Heart left ventricle (tissue), 13 donors: ENCODE measurements at regions not wholly inside any gene's neighbourhood (a gene's known extent, or its start where the extent isn't known, plus 50 kb on each side); places are given as distances from the start of the nearest gene placed in this dataset.
"Not testable (repeated sequence)": the region's sequence is repeated elsewhere in the genome, so short reads cannot be mapped to it uniquely, and the experiment has no call there.

Experiments used
- POLR2A ChIP-seq, 2 donors: fragments of 450-650 bp; IDR thresholded peaks; one replicate each; pipeline ENCODE4 v1.6.1; 2017; ENCODE audit warnings: antibody characterized with exemption in 2 of 2, mild to moderate bottlenecking in 2 of 2, moderate library complexity in 2 of 2
- TF ChIP-seq, protein P1 (sequence below), 12 donors: fragments of 200-600 bp; sonication (generic) in 4 of 12; IDR thresholded peaks; one replicate each; pipeline versions ENCODE4 v1.5.0 to v1.8.0; 2018 to 2022; ENCODE audit warnings: antibody characterized with exemption in 12 of 12, mild to moderate bottlenecking in 5 of 12
- donor health status: ischemic (EF 13 %, LVEDD 7.1; RV severe dilation, severe dysfunction).
- donor health status: DM: no; HTN: yes; CAD: no.
- donor health status: DM: no; HTN: no; CAD: no.
- donor health status: ischemic (EF 25% LVEDD 6.9; RV normal size, moderate dysfunction).
- donor health status: ischemic (EF 25% LVEDD 5.7; RV mildly dilated, moderate dysfunction).
- donor health status: ischemic (EF 35%, LVEDD 5.7; RV mildly dilated, moderate dysfunction).
- donor health status: nonischemic (EF 11% LVEDD 7.7; RV severe dilation, severe dysfunction).
- donor health status: DM: yes; HTN: yes; CAD: no.
- donor health status: PGD.
- donor health status: ischemic (EF 29% LVEDD 5.4; RV normal size, mild dysfunction).
- donor health status: nonischemic (EF 23%, LVEDD 6.1; RV moderate dilation, normal function).

GRCh38 chr21:28011970-28012369 lies 980.7 kb downstream of the LTN1 start:
- TF ChIP-seq POLR2A (IDR thresholded peaks at IDR 0.05) = not testable (repeated sequence)
- TF ChIP-seq, protein P1, sequence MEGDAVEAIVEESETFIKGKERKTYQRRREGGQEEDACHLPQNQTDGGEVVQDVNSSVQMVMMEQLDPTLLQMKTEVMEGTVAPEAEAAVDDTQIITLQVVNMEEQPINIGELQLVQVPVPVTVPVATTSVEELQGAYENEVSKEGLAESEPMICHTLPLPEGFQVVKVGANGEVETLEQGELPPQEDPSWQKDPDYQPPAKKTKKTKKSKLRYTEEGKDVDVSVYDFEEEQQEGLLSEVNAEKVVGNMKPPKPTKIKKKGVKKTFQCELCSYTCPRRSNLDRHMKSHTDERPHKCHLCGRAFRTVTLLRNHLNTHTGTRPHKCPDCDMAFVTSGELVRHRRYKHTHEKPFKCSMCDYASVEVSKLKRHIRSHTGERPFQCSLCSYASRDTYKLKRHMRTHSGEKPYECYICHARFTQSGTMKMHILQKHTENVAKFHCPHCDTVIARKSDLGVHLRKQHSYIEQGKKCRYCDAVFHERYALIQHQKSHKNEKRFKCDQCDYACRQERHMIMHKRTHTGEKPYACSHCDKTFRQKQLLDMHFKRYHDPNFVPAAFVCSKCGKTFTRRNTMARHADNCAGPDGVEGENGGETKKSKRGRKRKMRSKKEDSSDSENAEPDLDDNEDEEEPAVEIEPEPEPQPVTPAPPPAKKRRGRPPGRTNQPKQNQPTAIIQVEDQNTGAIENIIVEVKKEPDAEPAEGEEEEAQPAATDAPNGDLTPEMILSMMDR (IDR thresholded peaks at IDR 0.05) = not testable (repeated sequence)
